ENCODE measurements at regions not wholly inside any gene's neighbourhood (a gene's known extent, or its start where the extent isn't known, plus 50 kb on each side); places are given as distances from the start of the nearest gene placed in this dataset.

GRCh38 chr11:79720115-79720514 lies 279.3 kb upstream of the TENM4 start:
- no peak for TF ChIP-seq CTCF (conservative IDR thresholded peaks at IDR 0.05; ENCODE audit: low read length)
- no peak for TF ChIP-seq EZH2phosphoT487 (IDR thresholded peaks at IDR 0.05; ENCODE audit: borderline replicate concordance, low read depth, low read length)
